ENCODE measurements at regions not wholly inside any gene's neighbourhood (a gene's known extent, or its start where the extent isn't known, plus 50 kb on each side); places are given as distances from the start of the nearest gene placed in this dataset.

DNA sequence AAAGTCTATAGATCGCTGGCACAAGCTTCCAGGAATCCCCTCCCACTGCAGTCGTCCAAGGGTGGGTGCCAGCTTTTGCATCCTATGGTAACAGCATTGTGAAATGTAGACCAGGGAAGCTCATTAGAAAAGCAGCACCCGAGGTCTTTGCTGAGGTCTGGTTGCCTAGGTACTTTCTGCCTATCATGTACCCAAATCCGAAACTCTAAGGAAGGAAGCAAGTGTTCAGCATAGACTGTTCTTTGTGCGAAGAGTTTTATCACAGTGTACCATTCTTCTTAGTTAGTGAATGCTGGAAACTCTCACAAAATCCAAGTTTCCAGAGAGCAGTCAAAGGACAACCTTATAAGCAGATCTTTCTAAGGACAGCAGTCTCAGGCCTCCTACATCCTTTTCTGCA is 1532.7 kb upstream of the TMEM132C start:
- Histone ChIP-seq H3K36me3 (ENCODE audit: insufficient read depth, low read length) (no peaks in the 10 kb centered on the region), H3K9me3 (ENCODE audit: low read length) (no peaks in the 10 kb centered on the region), H3K79me2 (replicated peaks; ENCODE audit: insufficient read depth, low read length) (no peaks in the 10 kb centered on the region), H3K9ac (ENCODE audit: low read length) (no peak overlapping the region), H3F3A (ENCODE audit: insufficient read depth, low read length, poor library complexity, severe bottlenecking) (no peaks in the 10 kb centered on the region), H3K27me3 (ENCODE audit: insufficient read depth, low read depth, low read length) (peaks cover 45% of the 10 kb centered on the region), H4K20me1 (ENCODE audit: insufficient read depth) (no peaks in the 10 kb centered on the region), H2AFZ (ENCODE audit: low read depth, low read length) (no peak overlapping the region), H3K9me2 (ENCODE audit: insufficient read depth, low read length) (no peaks in the 10 kb centered on the region), H3K4me3 (ENCODE audit: low read length) (no peak overlapping the region), H3K27ac (ENCODE audit: low read length) (no peak overlapping the region), H3K4me2 (ENCODE audit: low read length) (no peak overlapping the region)
- TF ChIP-seq EZH2 (IDR thresholded peaks at IDR 0.05; ENCODE audit: borderline replicate concordance, insufficient read depth, low read length, poor library complexity, severe bottlenecking) (no peak), EP300 (conservative IDR thresholded peaks at IDR 0.05; ENCODE audit: poor library complexity, severe bottlenecking) (no peak), RAD21 (conservative IDR thresholded peaks at IDR 0.05) (no peak), SMC3 (conservative IDR thresholded peaks at IDR 0.05; ENCODE audit: poor library complexity) (no peak), TAF1 (IDR thresholded peaks at IDR 0.05; ENCODE audit: low read depth) (no peak), MXI1 (conservative IDR thresholded peaks at IDR 0.05; ENCODE audit: poor library complexity, severe bottlenecking) (no peak), POLR2AphosphoS5 (IDR thresholded peaks at IDR 0.05) (no peak)
- TF ChIP-seq, protein P1, sequence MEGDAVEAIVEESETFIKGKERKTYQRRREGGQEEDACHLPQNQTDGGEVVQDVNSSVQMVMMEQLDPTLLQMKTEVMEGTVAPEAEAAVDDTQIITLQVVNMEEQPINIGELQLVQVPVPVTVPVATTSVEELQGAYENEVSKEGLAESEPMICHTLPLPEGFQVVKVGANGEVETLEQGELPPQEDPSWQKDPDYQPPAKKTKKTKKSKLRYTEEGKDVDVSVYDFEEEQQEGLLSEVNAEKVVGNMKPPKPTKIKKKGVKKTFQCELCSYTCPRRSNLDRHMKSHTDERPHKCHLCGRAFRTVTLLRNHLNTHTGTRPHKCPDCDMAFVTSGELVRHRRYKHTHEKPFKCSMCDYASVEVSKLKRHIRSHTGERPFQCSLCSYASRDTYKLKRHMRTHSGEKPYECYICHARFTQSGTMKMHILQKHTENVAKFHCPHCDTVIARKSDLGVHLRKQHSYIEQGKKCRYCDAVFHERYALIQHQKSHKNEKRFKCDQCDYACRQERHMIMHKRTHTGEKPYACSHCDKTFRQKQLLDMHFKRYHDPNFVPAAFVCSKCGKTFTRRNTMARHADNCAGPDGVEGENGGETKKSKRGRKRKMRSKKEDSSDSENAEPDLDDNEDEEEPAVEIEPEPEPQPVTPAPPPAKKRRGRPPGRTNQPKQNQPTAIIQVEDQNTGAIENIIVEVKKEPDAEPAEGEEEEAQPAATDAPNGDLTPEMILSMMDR (IDR thresholded peaks at IDR 0.05; ENCODE audit: poor library complexity, severe bottlenecking) = no peak
- TF ChIP-seq, protein P2, sequence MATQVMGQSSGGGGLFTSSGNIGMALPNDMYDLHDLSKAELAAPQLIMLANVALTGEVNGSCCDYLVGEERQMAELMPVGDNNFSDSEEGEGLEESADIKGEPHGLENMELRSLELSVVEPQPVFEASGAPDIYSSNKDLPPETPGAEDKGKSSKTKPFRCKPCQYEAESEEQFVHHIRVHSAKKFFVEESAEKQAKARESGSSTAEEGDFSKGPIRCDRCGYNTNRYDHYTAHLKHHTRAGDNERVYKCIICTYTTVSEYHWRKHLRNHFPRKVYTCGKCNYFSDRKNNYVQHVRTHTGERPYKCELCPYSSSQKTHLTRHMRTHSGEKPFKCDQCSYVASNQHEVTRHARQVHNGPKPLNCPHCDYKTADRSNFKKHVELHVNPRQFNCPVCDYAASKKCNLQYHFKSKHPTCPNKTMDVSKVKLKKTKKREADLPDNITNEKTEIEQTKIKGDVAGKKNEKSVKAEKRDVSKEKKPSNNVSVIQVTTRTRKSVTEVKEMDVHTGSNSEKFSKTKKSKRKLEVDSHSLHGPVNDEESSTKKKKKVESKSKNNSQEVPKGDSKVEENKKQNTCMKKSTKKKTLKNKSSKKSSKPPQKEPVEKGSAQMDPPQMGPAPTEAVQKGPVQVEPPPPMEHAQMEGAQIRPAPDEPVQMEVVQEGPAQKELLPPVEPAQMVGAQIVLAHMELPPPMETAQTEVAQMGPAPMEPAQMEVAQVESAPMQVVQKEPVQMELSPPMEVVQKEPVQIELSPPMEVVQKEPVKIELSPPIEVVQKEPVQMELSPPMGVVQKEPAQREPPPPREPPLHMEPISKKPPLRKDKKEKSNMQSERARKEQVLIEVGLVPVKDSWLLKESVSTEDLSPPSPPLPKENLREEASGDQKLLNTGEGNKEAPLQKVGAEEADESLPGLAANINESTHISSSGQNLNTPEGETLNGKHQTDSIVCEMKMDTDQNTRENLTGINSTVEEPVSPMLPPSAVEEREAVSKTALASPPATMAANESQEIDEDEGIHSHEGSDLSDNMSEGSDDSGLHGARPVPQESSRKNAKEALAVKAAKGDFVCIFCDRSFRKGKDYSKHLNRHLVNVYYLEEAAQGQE (IDR thresholded peaks at IDR 0.05; ENCODE audit: borderline replicate concordance) = no peak

DNA sequence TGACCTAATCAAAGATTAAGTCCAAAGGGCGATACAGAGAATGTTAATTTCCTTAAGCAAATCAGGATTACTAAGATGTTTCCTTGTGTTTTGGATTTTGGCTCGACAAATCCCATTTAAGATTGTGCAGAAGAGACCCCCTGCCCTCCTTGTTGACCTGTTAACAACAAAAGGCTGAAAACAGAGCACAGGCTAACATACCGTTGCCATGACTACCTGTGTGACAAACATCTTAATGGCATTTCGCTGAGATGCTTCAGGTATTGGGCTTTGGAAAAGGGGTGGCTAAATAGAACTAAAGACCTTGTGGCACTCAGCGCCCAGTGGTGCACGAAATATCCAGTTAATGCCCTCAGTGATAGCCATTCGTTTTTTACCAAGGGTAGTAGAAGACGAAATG is 1532.3 kb upstream of the TMEM132C start:
- Histone ChIP-seq H2AFZ (ENCODE audit: low read depth, low read length) (no peak overlapping the region), H3K9me2 (ENCODE audit: insufficient read depth, low read length) (no peaks in the 10 kb centered on the region), H3K79me2 (replicated peaks; ENCODE audit: insufficient read depth, low read length) (no peaks in the 10 kb centered on the region), H3K4me2 (ENCODE audit: low read length) (no peak overlapping the region), H3K27ac (ENCODE audit: low read length) (no peak overlapping the region), H4K20me1 (ENCODE audit: insufficient read depth) (no peaks in the 10 kb centered on the region), H3K36me3 (ENCODE audit: insufficient read depth, low read length) (no peaks in the 10 kb centered on the region), H3K4me3 (ENCODE audit: low read length) (no peak overlapping the region), H3F3A (ENCODE audit: insufficient read depth, low read length, poor library complexity, severe bottlenecking) (no peaks in the 10 kb centered on the region), H3K27me3 (ENCODE audit: insufficient read depth, low read depth, low read length) (peaks cover 41% of the 10 kb centered on the region), H3K9me3 (ENCODE audit: low read length) (no peaks in the 10 kb centered on the region), H3K9ac (ENCODE audit: low read length) (no peak overlapping the region)
- TF ChIP-seq EP300 (conservative IDR thresholded peaks at IDR 0.05; ENCODE audit: poor library complexity, severe bottlenecking) (peak; percentile 19), POLR2AphosphoS5 (IDR thresholded peaks at IDR 0.05) (peak; percentile 43)
- TF ChIP-seq, protein P2 (IDR thresholded peaks at IDR 0.05; ENCODE audit: borderline replicate concordance) = no peak
